GM21423 (cell line): ENCODE measurements at regions not wholly inside any gene's neighbourhood (a gene's known extent, or its start where the extent isn't known, plus 50 kb on each side); places are given as distances from the start of the nearest gene placed in this dataset.
A peak's percentile ranks its signal among the peaks of the same experiment; 100 is the strongest.

Experiments used
- ATAC-seq: cut with Tn5 transposase; IDR thresholded peaks from one replicate; pipeline ENCODE4 v1.9.1; 2021; ENCODE audit warnings: mild to moderate bottlenecking, moderate library complexity; ENCODE audit not compliant: unreplicated experiment

DNA sequence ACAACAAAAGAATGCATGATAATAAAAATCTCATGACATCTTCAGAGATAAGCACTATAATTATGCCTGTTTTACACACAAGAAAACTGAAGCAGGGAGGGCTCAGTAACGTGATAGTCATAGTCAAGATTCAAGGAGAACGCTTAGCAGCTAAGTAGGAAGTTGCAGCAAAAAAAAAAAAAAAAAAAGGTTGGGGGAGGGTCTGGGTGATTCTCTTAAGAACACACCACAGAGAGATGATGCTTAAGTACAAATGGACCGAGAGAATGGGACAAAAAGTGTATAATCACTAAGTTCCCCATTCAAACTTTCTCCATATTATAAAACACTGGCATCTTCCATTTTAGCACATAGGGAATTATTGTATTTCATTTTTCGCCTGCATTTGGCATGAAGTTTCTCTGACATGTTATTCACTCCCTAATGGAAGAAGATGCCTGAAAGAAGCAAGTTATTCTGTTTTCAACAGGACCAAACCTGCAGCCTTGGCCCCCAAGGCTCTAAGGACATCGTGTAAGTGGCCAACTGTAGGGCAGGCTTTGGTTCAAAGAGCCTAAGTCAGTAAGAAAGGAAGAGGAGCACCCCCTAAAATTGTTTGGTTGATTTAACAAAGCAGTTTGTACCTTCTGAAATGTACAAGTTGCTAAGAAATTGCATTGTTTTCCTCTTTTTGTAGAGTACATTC is 142.9 kb upstream of the TMPO start:
- ATAC-seq, result no peak

DNA sequence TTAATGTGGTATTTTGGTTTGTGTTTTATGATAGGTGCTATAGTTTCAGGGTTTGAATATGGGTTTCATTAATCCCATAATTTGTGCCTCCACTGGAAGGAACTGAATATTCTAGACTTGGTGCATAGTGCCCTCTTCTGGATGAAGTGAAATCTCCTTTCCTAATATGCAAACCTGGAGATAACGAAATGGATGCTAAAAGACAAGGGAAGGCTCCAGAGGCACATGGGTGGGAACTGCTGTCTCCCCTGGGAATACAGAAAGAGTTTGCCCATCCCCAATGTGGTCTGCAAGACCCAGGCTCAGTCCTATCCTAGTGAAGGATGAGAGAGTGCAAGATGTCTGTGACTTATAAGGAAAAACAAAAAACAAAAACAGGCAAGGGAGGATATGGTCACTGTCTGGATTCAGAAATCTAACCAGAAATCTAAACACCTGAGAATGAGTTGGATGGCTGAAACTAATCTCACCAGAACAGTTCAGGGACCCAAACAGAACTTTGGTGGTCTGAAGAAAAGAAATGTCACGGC is 142.3 kb upstream of the TMPO start:
- no peak for ATAC-seq

DNA sequence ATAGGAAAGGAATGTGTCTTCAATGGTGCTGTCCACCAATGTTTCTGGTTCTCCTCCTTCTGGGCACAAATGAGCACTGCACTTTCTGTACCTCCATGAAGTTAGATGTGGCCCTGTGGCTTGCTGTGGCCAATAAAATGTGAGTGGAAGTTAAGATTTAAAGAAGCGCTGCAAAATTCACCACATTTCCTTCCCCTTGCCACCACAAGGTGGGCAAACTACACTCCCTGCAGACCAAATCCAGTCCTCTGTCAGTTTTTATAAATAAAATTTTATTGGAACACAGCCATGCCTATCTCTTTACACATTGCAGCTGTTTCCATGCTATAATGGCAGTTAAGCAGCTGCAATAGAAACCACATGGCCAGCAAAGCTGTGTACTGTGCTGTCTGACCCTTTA is 141.4 kb upstream of the TMPO start:
- no peak for ATAC-seq

DNA sequence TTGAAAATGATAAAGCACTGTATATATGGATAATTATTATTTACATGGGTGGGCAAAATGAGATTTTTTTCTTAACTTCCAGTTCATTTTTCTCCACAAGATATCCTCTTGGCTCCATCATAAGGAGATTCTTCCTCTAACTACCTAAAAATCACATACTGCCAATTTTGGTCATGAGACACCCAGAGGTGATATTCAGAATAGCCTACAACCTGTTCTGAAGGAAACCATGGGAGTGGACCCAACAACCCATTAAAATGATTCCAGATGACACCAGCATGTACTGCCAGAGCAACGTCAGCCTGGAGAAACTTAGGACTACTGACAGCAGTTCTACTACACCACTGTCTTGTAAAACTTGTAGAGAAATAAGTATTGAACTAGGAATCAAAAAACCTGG is 136.3 kb upstream of the TMPO start:
- ATAC-seq, result no peak

DNA sequence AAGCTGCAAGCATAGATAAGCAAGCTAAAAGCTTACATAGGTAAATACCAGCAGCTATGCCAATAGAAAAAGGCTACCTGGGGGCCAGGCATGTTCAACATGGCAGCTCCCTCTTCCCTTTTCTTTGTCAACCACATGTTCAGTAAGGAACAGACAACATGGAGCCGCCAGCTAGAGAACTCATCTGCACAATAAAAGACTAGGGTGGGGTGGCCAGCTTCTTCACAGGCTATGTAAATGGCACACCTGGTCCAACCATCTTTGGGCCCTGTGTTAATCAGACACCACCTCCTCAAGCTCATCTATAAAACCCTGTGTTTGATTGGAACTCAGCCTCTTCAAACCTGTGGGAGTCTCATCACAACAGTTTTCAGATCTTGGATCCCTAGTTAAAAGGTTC is 129.7 kb upstream of the TMPO start:
- no peak for ATAC-seq

DNA sequence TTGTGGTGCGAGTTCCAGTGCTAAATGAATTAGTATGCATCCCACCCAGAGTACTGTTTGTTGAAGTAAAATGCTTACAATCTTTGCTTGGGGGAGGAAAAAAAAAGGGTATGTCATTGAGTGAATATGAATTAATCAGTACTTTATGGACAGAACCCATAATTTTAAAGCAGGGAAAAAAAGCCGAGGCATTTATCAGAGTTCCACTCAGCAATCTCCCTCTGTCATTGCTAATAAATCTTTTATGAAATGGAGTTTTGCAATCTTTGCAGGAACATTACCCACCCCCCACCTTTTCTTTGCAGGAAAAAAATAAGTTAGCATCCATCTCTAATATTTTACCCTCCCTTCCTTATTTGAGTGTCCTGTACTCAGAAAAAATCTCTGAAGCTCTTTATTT is 127.9 kb upstream of the TMPO start:
- ATAC-seq, result no peak

DNA sequence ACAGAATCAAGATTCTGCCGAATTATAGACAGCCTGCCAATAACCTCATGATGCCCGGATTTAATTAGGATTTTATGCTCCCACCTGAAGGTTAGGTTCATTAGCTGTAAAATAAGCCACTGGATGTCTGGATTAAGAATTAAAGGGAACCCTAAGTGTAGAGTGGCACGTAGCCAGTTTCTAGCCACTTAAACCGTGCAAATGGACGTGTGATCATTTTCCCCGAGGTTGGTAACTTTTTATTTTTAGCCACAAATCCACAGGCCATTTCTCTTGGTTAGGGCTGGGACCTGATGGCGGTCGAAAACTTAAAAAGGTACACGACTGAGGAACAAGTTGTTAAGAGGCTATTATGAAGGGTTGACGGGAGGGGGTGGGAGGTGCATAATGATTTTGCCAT is 127.3 kb upstream of the TMPO start:
- ATAC-seq, result no peak

DNA sequence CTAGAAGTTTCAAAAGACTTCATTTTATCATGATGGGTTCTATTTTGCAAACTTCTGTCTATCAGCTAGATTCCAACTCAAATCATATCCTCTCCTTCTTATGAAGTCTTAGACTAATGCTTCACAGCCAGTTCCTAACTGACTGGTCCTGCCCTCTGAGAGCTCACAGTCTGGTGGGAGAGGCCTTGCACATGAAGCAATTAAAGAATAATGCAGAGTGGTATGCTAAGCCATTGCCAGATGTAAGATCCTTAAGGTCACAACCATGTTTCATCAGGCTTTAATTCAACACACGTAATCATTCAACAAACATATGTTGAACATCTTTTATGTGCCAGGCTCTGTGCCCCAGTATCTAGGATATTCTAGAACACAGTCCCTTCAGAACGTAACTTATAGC is 125.8 kb upstream of the TMPO start:
- ATAC-seq, result no peak

DNA sequence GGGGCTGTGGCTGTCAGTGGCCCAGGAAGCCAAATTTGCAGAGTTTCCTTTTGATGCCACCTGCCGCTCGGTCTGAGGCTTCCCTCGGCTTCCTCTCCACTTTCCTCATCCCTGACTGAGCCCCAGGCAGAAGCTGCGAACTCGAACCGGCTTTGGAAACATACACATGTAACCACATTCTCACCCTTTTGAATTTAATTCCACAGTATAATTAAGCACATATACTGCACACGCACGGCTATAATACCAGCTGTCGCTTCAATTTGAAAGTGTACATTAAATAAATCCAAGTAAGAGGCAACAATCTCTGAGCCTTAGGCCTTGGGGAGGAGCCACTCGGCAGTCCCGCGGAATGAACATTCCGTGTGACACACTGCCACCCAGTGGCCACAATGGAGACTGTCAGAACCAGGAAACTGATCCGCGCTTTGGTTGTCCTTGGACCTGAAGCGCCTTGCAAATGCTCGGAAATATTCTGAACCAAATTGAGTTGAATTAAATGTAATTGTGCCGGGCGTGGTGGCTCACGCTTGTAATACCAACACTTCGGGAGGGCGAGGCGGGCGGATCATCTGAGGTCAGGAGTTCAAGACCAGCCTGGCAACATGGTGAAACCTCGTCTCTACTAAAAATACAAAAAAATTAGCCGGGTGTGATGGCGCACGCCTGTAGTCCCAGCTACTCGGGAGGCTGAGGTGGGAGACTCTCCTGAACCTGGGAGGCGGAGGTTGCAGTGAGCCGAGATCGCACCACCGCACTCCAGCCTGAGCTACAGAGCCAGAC is 117.9 kb upstream of the TMPO start:
- peak; percentile 74 for ATAC-seq

DNA sequence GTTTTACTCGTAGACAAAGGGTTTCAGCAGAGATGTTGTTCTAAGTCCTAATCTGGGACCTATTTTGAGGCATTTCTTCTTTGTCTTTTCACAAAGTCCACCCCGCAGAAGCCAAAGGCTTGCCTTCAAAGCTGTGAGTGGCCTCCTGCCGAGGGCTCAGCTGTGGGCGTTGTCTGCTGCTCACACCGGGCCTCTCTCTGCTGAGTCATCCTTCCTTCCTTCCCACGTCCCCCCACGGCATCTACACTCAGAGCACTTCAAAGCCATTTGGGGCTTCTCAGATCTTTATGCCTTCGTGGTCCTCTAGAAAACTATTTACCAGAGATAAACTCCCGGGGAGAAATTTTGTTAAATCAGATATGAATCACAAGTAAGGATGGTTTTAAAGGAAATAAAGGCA is 115.9 kb upstream of the TMPO start:
- peak; percentile 32 for ATAC-seq

DNA sequence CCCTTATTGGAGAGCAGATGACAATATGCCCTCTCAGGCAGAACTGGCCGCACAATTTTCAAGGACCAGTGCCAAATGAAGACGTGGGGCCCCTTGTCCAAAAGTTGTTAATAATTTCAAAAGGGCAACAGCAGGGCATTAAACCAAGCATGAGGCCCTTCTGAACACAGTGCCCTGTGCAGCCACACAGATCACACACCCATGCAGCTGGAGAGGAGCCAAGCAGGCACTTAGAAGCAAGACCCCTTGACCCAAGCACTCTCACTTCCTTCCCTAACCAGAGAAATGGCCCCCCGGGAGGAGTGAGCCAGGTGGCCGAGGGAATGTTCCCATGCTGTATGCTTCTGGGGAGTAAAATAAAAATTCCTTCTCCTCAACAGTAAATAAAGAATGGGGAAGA is 114.0 kb upstream of the TMPO start:
- ATAC-seq, result peak; percentile 36

DNA sequence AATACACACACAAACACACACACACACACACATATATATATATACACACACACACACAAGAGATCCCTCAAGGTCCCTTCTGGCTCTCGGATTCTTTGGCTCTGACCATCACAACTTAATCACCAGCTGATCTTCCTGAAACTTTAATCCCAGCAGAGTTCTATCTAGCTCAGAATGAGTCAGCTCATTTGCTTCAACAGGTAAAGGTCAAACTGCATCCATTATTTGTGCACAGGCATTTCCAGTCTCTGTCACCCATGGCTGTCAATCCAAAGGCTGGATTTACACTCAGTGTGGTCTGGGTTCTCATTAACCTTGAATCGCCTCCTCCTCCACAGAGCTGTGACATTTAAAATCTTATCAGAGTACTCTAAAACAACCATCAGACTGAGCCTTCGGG is 113.3 kb upstream of the TMPO start:
- no peak for ATAC-seq

DNA sequence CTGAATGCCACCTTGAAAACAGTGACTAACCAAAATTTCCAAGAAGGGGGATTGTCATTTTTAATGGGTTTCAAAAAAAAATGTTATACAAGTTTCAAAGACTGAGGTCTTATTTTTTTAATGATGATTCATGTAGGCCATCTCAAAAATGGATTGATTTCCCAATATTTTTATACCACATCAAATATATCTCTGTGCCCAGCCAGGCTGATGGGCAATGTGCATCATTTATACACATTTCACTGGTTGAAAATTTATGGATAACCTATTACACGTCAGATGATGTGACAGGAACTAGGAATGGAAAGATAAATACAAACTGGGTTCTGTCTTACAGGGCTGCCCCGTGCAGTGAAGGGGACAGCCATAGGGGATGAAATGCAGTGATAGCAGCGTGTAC is 112.7 kb upstream of the TMPO start:
- ATAC-seq, result no peak

DNA sequence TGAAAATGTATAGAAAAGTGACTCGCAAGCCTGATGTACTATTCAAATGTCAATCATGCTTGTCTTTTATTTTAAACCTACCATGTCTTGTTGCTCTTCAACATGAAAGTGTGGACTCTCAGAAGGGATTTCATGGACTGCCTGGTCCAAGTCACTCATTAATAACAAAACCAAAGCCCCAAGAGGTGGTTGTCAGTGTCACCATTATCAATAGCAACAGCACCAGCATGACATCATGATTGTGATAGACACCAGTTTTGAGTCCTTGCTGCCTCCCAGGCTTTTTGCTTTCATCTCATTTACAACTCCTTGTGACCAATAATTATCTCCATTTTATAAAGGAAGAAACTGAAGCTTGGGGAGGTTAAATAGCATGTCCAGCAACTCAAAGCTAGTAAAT is 112.0 kb upstream of the TMPO start:
- ATAC-seq, result peak; percentile 37

DNA sequence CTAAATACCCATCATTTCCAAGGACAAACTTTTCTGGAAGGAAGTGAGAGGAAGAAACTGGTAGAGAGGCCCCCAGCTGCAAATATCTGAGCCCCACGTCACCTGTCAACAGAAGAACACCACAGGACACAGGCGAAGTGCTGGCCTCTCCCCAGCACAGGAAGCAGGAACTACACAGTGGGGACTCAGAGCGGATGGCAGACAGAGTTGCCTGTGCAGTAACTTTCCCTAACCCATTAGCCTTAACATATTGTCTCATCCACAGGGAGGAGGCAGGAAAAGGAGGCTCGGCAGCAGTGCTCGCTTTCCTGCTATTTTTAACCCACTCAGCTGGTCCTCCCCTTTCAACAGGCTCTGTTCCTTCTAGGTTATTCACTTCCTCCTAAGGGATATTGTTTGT is 111.5 kb upstream of the TMPO start:
- peak; percentile 36 for ATAC-seq

DNA sequence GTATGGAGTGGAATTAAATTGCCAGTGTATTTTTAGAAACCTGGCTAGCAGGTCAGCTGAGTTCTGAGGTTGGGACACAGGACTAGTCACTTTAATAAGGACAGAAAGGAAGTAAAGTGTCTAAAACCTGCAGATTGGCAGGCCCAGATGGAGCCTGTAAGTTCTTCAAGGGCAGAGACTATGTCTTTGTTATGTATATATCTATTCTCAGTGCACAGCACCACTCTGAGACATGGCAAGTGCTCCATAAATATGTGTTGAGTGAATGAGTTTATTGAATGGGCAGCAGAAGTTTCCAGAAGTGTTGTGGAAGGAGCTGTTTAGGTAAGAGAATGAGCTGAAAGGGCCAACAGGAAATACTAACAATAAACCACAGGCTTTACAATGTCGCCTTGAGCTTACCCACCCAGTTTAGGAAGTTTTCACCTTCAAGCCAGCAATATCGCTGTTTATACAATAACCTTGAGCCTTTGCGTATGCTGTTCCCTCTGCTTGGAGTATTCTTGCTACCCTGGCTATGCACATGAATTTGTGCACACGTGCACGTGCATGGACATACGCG is 109.5 kb upstream of the TMPO start:
- ATAC-seq, result no peak

DNA sequence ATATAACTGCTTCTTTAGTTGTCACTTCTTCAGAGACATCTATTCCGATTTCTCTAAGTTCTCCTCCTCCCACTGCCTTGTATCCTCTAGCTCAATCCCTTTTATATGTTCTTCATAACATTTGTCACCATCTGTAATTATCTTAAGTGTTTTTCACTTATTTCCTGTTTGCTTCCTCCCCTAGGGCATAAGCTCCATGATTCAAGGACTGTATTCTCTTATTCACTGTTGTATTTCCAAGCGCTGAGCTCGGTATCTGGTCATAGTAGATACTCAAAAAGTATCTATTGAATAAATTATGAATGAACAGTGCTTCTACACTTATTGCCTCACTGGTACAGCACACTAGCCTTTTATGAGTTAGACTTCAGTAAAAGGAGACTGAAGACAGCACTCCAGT is 109.0 kb upstream of the TMPO start:
- no peak for ATAC-seq

DNA sequence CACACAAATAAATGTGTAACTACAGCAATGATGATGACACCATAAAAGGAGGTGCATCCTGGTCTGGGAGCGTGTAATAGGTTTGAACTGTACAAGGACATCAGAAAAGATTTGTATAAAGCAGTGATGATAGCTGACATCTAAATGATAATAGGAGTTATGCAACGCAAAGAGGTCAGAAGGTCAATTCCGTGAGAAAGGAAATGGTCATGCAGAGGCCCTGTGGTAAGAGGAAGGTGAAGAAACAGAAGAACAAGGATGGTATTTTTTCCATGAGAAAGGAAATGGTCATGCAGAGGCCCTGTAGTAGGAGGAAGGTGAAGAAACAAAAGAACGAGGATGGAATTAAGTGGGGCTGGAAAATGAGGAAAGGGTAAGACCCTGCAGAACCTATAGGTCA is 106.7 kb upstream of the TMPO start:
- no peak for ATAC-seq

DNA sequence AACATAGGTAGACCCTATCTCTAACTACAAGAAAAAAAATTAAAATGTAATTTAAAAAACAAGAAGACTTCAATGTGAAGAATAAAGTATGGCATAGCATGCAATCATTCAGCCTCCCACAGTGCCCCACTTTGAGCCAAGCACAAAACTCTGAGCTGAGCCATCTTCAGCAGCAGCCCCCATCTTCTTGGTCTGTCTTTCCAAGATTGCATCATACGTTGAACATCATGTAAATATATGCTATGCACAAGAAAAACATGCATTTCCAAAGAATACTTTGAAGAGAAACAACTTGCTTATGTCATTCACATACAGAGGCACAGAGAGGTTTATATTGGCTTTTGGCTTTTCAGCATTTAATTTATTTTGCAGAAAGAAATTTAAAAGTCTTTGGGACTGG is 105.8 kb upstream of the TMPO start:
- ATAC-seq, result no peak

DNA sequence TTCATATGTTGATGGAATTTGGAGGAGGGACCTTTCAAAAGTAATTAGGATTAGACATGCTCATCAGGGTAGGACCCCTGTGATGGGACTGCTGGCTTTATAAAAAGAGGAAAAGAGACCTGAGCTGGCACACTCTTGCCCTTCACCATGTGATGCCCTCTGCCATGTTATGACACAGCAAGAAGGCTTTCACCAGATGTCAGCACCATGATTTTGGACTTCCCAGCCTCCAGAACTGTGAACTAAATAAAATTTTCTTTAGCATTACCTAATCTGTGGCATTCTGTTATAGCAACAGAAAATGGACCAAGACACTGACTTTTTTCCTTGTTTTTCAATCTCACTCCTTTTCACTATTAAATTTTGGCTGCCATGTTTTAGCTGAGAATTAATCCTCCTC is 105.0 kb upstream of the TMPO start:
- ATAC-seq, result no peak

DNA sequence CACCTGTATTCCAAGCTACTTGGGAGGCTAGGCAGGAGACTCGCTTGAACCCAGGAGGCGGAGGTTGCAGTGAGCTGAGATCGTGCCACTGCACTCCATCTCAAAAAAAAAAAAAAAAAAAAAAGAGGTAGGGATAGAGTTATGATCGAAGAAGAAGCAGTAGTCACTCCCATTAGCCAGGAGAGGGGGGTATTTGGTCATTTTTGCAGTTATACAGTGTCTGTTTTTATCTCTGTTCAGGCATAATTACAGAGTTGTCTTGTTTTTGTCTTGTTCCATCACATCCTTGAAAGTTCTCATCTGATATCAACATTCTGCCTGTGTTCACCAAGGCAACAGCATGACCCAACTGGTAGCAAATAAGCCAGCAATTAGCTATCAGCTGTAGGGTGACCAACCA is 98.5 kb upstream of the TMPO start:
- no peak for ATAC-seq

DNA sequence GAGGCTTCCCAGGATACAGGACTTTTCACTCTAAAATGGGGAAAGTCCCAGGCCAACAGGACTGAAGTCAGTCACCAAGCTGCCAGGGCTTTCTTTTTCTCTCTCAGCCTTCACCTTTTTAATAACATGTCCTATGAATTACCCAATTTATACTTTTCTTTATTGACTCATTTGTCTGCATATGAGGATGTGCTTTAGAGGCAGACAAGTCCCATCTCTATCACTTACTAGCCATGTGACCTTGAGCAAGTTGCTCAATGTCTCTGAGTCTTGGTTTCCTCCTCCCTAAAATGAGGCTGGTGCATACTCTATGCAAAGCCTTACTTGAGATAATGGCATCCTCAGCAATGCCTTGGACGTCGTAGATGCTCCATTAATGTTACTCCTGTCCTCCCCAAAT is 98.1 kb upstream of the TMPO start:
- ATAC-seq, result no peak
